SK-N-MC (cell line): ENCODE measurements at regions not wholly inside any gene's neighbourhood (a gene's known extent, or its start where the extent isn't known, plus 50 kb on each side); places are given as distances from the start of the nearest gene placed in this dataset.
A peak's percentile ranks its signal among the peaks of the same experiment; 100 is the strongest.

Source experiments
- DNase-seq: peaks from one replicate; pipeline ENCODE4 v3.0.0-alpha.2; 2011; ENCODE audit warnings: low read depth, low spot score
- H3K27ac ChIP-seq: fragments of 200-600 bp; sonication (generic); 2 replicates; pipeline ENCODE4 v1.5.1; 2016; ENCODE audit warnings: mixed run types
- H3K36me3 ChIP-seq: fragments of 200-600 bp; sonication (generic); 2 replicates; pipeline ENCODE4 v1.6.1; 2017; ENCODE audit warnings: antibody characterized with exemption, low read length, mixed read lengths; ENCODE audit not compliant: insufficient read depth
- H3K4me3 ChIP-seq: fragments of 200-600 bp; sonication (generic); 2 replicates; pipeline ENCODE4 v1.5.1; 2016
- H3K9ac ChIP-seq: fragments of 200-600 bp; sonication (generic); 2 replicates; pipeline ENCODE4 v1.8.0; 2017; ENCODE audit warnings: mixed run types, mixed read lengths; ENCODE audit not compliant: insufficient read length
- H3K9me3 ChIP-seq: fragments of 200-600 bp; sonication (generic); 2 replicates; pipeline ENCODE4 v1.6.1; 2017; ENCODE audit warnings: low read depth, mild to moderate bottlenecking, antibody characterized with exemption, low read length, moderate library complexity, mixed read lengths
- EZH2 ChIP-seq: fragments of 200-600 bp; sonication (generic); IDR thresholded peaks from one replicate; pipeline ENCODE4 v1.6.1; 2017; ENCODE audit warnings: antibody characterized with exemption
- FOXP2 ChIP-seq: optimal IDR thresholded peaks from 2 replicates; pipeline ENCODE3; 2011; ENCODE audit warnings: mild to moderate bottlenecking, moderate library complexity; ENCODE audit not compliant: insufficient read depth; ENCODE audit errors: extremely low read length, control extremely low read depth
- POLR2AphosphoS5 ChIP-seq: IDR thresholded peaks from 2 replicates; pipeline ENCODE4 v1.6.1; 2012; ENCODE audit warnings: mild to moderate bottlenecking, low read depth, low read length, borderline replicate concordance

- no peak overlapping the region for H3K9ac ChIP-seq
- no peak for DNase-seq
- TF ChIP-seq EZH2 (no peak), FOXP2 (no peak), POLR2AphosphoS5 (no peak)
Observed at GRCh38 chr1:65524931-65525265, 104.4 kb downstream of the LEPR start.

GRCh38 chr1:65525266-65526048 is 105.0 kb downstream of the LEPR start:
- no peak for DNase-seq
- no peak overlapping the region for H3K9ac ChIP-seq
- H3K4me3 ChIP-seq, result peak overlapping the region; percentile 23; the same call in 1 of the 2 replicates

More at GRCh38 chr1:65524931-65525265, 104.4 kb downstream of the LEPR start:
- no peaks in the 10 kb centered on the region for H3K36me3 ChIP-seq
- H3K4me3 ChIP-seq, result no peak overlapping the region
- no peaks in the 10 kb centered on the region for H3K9me3 ChIP-seq
- no peak overlapping the region for H3K27ac ChIP-seq

GRCh38 chr1:65526049-65526556 is 105.6 kb downstream of the LEPR start:
- no peaks in the 10 kb centered on the region for H3K36me3 ChIP-seq

More at GRCh38 chr1:65525266-65526048, 105.0 kb downstream of the LEPR start:
- Histone ChIP-seq H3K27ac (no peak overlapping the region), H3K36me3 (no peaks in the 10 kb centered on the region), H3K9me3 (no peaks in the 10 kb centered on the region)
- TF ChIP-seq POLR2AphosphoS5 (no peak), FOXP2 (no peak), EZH2 (no peak)

GRCh38 chr1:65527190-65527589 is 106.7 kb downstream of the LEPR start:
- no peak for DNase-seq
- Histone ChIP-seq H3K9me3 (no peaks in the 10 kb centered on the region; the same call in 1 of the 2 replicates), H3K4me3 (peak overlapping the region; percentile 65), H3K36me3 (no peaks in the 10 kb centered on the region), H3K9ac (peak overlapping the region; percentile 67), H3K27ac (peak overlapping the region; percentile 71)
- no peak for TF ChIP-seq EZH2
- no peak for TF ChIP-seq FOXP2
- TF ChIP-seq POLR2AphosphoS5, result no peak

More at GRCh38 chr1:65526049-65526556, 105.6 kb downstream of the LEPR start:
- TF ChIP-seq EZH2, result no peak
- no peaks in the 10 kb centered on the region for H3K9me3 ChIP-seq
- no peak overlapping the region for H3K27ac ChIP-seq
- DNase-seq, result no peak
- no peak overlapping the region for H3K4me3 ChIP-seq
- H3K9ac ChIP-seq, result no peak overlapping the region

- H3K4me3 ChIP-seq, result peak overlapping the region; percentile 65
- TF ChIP-seq FOXP2 (no peak), POLR2AphosphoS5 (no peak), EZH2 (no peak)
- DNase-seq, result peak; percentile 70
Observed at GRCh38 chr1:65527707-65528503, 107.4 kb downstream of the LEPR start.

GRCh38 chr1:65531972-65532570 is 111.6 kb downstream of the LEPR start:
- no peaks in the 10 kb centered on the region; the same call in 1 of the 2 replicates for H3K9me3 ChIP-seq
- no peak for TF ChIP-seq POLR2AphosphoS5
- no peak for TF ChIP-seq EZH2
- TF ChIP-seq FOXP2, result no peak

More at GRCh38 chr1:65527707-65528503, 107.4 kb downstream of the LEPR start:
- peak overlapping the region; percentile 71 for H3K27ac ChIP-seq
- no peaks in the 10 kb centered on the region for H3K36me3 ChIP-seq
- H3K9me3 ChIP-seq, result no peaks in the 10 kb centered on the region; the same call in 1 of the 2 replicates
- H3K9ac ChIP-seq, result peak overlapping the region; percentile 67

GRCh38 chr1:65535981-65536380 is 115.5 kb downstream of the LEPR start:
- no peak overlapping the region for H3K4me3 ChIP-seq
- H3K9ac ChIP-seq, result no peak overlapping the region
- H3K36me3 ChIP-seq, result no peaks in the 10 kb centered on the region
- no peak overlapping the region for H3K27ac ChIP-seq
- no peaks in the 10 kb centered on the region; the same call in 1 of the 2 replicates for H3K9me3 ChIP-seq
- no peak for TF ChIP-seq EZH2
- DNase-seq, result no peak

More at GRCh38 chr1:65531972-65532570, 111.6 kb downstream of the LEPR start:
- Histone ChIP-seq H3K9ac (no peak overlapping the region), H3K4me3 (no peak overlapping the region), H3K27ac (no peak overlapping the region), H3K36me3 (no peaks in the 10 kb centered on the region)
- no peak for DNase-seq

- H3K36me3 ChIP-seq, result no peaks in the 10 kb centered on the region
- H3K9me3 ChIP-seq, result no peaks in the 10 kb centered on the region
- peak overlapping the region; percentile 35 for H3K4me3 ChIP-seq
- no peak for DNase-seq
- TF ChIP-seq POLR2AphosphoS5 (no peak), FOXP2 (no peak), EZH2 (no peak)
- H3K27ac ChIP-seq, result peak overlapping the region; percentile 91
- H3K9ac ChIP-seq, result peak overlapping the region; percentile 9
Observed at GRCh38 chr1:65538086-65538485, 117.6 kb downstream of the LEPR start.
